PC-3 (cell line): ENCODE measurements at regions not wholly inside any gene's neighbourhood (a gene's known extent, or its start where the extent isn't known, plus 50 kb on each side); places are given as distances from the start of the nearest gene placed in this dataset.
"Not testable (repeated sequence)": the region's sequence is repeated elsewhere in the genome, so short reads cannot be mapped to it uniquely, and the experiment has no call there.

Source experiments
- ATAC-seq: fragments of 200-7000 bp; cut with Tn5 transposase; 2 replicates; pipeline ENCODE4 v1.9.1; 2020; ENCODE audit warnings: mild to moderate bottlenecking, moderate library complexity
- BruUV-seq: library from RNA; stranded (reverse); fragments of 400-500 nt; replicated peaks from 2 replicates; lab custom pipeline; 2021; lab: Mats Ljungman, UMichigan
- CTCF ChIA-PET: fragments of 300-600 bp; sonication (Branson Sonifier 250); formaldehyde crosslinking; loops from one replicate; lab custom pipeline; 2022; ENCODE audit warnings: antibody characterized with exemption; lab: Charles Lee
- POLR2A ChIA-PET: fragments of 300-600 bp; sonication (Branson Sonifier 250); formaldehyde crosslinking; loops from one replicate; lab custom pipeline; 2022; ENCODE audit warnings: antibody characterized with exemption; ENCODE audit not compliant: unreplicated experiment; lab: Charles Lee
- DNase-seq: peaks from one replicate; pipeline ENCODE4 v3.0.0-alpha.2; 2015
- H2AFZ ChIP-seq: fragments of 300-600 bp; sonication (generic); 2 replicates; pipeline ENCODE4 v1.6.0; 2016; ENCODE audit warnings: antibody characterized with exemption, low read length
- H3F3A ChIP-seq: fragments of 300-600 bp; sonication (generic); one replicate; pipeline ENCODE4 v1.6.0; 2017; ENCODE audit warnings: antibody characterized with exemption, low read length, control low read depth, mild to moderate bottlenecking; ENCODE audit not compliant: unreplicated experiment
- H3K27ac ChIP-seq: fragments of 300-600 bp; sonication (generic); 2 replicates; pipeline ENCODE4 v1.5.1; 2016; ENCODE audit warnings: mild to moderate bottlenecking, low read length
- H3K27me3 ChIP-seq: fragments of 300-600 bp; sonication (generic); 2 replicates; pipeline ENCODE4 v1.6.1; 2016; ENCODE audit warnings: low read length, mixed read lengths
- H3K36me3 ChIP-seq: fragments of 300-600 bp; sonication (generic); 2 replicates; pipeline ENCODE4 v1.6.1; 2016; ENCODE audit warnings: low read depth, mixed run types, low read length, mixed read lengths
- H3K4me1 ChIP-seq: fragments of 300-600 bp; sonication (generic); 2 replicates; pipeline ENCODE4 v1.5.1; 2016; ENCODE audit warnings: low read length; ENCODE audit not compliant: insufficient read depth
- H3K4me2 ChIP-seq: fragments of 300-600 bp; sonication (generic); 2 replicates; pipeline ENCODE4 v1.6.0; 2016; ENCODE audit warnings: low read length
- H3K4me3 ChIP-seq: fragments of 300-600 bp; sonication (generic); 2 replicates; pipeline ENCODE4 v1.5.1; 2016; ENCODE audit warnings: mild to moderate bottlenecking, low read length, mixed read lengths
- H3K79me2 ChIP-seq: fragments of 300-600 bp; sonication (generic); 2 replicates; pipeline ENCODE4 v1.6.1; 2017; ENCODE audit warnings: low read length, mixed read lengths
- H3K9ac ChIP-seq: fragments of 300-600 bp; sonication (generic); 2 replicates; pipeline ENCODE4 v1.6.0; 2016; ENCODE audit warnings: mild to moderate bottlenecking, low read length
- H3K9me2 ChIP-seq: fragments of 300-600 bp; sonication (generic); replicated peaks from 2 replicates; pipeline ENCODE4 v1.6.1; 2016; ENCODE audit warnings: mixed run types, low read length, mixed read lengths
- H3K9me3 ChIP-seq: fragments of 300-600 bp; sonication (generic); 2 replicates; pipeline ENCODE4 v1.6.1; 2016; ENCODE audit warnings: low read length, mixed read lengths
- H4K20me1 ChIP-seq: fragments of 300-600 bp; sonication (generic); 2 replicates; pipeline ENCODE4 v1.6.1; 2016; ENCODE audit warnings: low read length, mixed read lengths
- CTCF ChIP-seq: fragments of 300-600 bp; sonication (generic); conservative IDR thresholded peaks from 2 replicates; pipeline ENCODE4 v1.5.1; 2017; ENCODE audit warnings: antibody characterized with exemption, low read depth, mild to moderate bottlenecking, low read length
- EZH2 ChIP-seq: fragments of 300-600 bp; sonication (generic); IDR thresholded peaks from one replicate; pipeline ENCODE4 v1.6.1; 2017; ENCODE audit warnings: antibody characterized with exemption, mild to moderate bottlenecking, low read length; ENCODE audit not compliant: unreplicated experiment
- EZH2phosphoT487 ChIP-seq: fragments of 300-600 bp; sonication (generic); IDR thresholded peaks from 2 replicates; pipeline ENCODE4 v1.6.1; 2018; ENCODE audit warnings: mild to moderate bottlenecking, antibody characterized with exemption, low read length, borderline replicate concordance
- intact Hi-C: fragments of 100-400 bp; cut with micrococcal nuclease; formaldehyde crosslinking; loops from 2 replicates; pipeline ENCODE4 v1.9.0; 2023

- DNase-seq (no peak), ATAC-seq (no peak)
- Histone ChIP-seq H3K4me1 (no peaks in the 10 kb centered on the region), H4K20me1 (no peaks in the 10 kb centered on the region), H3K4me3 (no peak overlapping the region), H3K27ac (no peak overlapping the region), H3K79me2 (no peaks in the 10 kb centered on the region), H3K9me3 (no peaks in the 10 kb centered on the region), H2AFZ (no peak overlapping the region), H3K4me2 (no peak overlapping the region), H3F3A (no peaks in the 10 kb centered on the region), H3K9me2 (no peaks in the 10 kb centered on the region), H3K36me3 (no peaks in the 10 kb centered on the region), H3K9ac (no peak overlapping the region), H3K27me3 (no peaks in the 10 kb centered on the region)
- intact Hi-C loops = no loop called here
- POLR2A ChIA-PET = interaction anchor here (0.5 kb wide), 1 partner anchor 258 kb away, joined by 3 read pairs; no protein-coding TSS in a partner anchor
- no peak for TF ChIP-seq CTCF
- TF ChIP-seq EZH2phosphoT487 = no peak
- TF ChIP-seq EZH2 = no peak
- BruUV-seq = no TSS peak
- CTCF ChIA-PET = no interaction called here
These were observed 62.3 kb upstream of the PARP4 start for GRCh38 chr13:24574847-24575246.

DNA sequence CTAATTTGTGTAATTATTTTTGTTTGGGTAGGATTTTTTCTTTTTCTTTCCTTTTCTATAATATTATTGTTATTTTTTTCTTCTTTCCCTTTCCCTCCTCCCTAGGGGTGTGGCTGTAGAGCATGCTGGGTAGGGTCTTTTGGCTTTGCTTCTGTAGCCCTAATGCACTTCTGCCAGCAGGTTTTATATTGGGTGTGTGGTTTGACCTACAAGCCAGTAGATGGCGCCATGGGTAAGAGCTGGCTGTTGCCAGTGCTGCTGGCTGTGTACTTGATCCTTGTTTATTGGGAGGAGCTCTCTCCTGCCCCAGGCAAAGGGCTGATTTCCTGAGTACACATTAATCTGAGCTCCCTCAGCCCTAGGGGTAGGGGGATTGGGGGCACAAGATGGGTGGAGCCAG is 67.7 kb upstream of the PARP4 start:
- H4K20me1 ChIP-seq, H3K9ac ChIP-seq, H3K4me2 ChIP-seq, H3K4me1 ChIP-seq, H3K79me2 ChIP-seq, ATAC-seq, H3K4me3 ChIP-seq, H3K9me3 ChIP-seq, H3K27ac ChIP-seq, H3F3A ChIP-seq, H3K36me3 ChIP-seq, H3K27me3 ChIP-seq, POLR2A ChIA-PET, H2AFZ ChIP-seq, H3K9me2 ChIP-seq, BruUV-seq: not testable (repeated sequence)
- CTCF ChIA-PET = interaction anchor here (0.7 kb wide), 1 partner anchor 140 kb away, joined by 3 read pairs; no protein-coding TSS in a partner anchor
- TF ChIP-seq CTCF = peak; percentile 42; the same call in 1 of the 2 replicates
- intact Hi-C loops = loop anchor here (2.0 kb wide), 1 partner anchor 90 kb away; no protein-coding TSS in a partner anchor
- peak; percentile 34 for DNase-seq

DNA sequence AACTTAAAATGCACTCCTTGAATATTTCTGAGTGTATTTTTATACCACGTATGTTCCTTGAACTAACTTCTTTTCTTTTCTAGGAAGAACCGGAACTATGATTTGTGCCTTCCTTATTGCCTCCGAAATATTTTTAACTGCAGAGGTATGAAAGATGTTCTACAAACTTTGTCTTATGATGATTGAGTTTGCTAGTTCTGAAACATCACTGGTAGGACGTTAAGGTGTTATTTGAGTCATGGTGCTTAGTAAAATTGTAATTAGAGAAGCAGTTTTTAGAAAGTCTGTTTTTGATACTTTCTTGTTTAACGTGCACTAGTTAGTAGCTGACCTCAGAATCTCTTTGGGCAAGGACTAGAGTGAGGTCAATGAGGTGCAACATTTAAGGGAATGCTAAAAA is 69.0 kb upstream of the PARP4 start:
- DNase-seq, POLR2A ChIA-PET, H3K27me3 ChIP-seq, H4K20me1 ChIP-seq, H3K79me2 ChIP-seq, H3K9ac ChIP-seq, ATAC-seq, H3K4me2 ChIP-seq, CTCF ChIA-PET, H3K4me1 ChIP-seq, H3K36me3 ChIP-seq, H3K4me3 ChIP-seq, H3K9me3 ChIP-seq, H3K9me2 ChIP-seq, H2AFZ ChIP-seq, H3F3A ChIP-seq, H3K27ac ChIP-seq, BruUV-seq: not testable (repeated sequence)
- intact Hi-C loops = loop anchor here (2.0 kb wide), 1 partner anchor 89 kb away; no protein-coding TSS in a partner anchor

- H3K9me2 ChIP-seq, intact Hi-C loops, H3K9ac ChIP-seq, DNase-seq, H2AFZ ChIP-seq, H3K4me2 ChIP-seq, H3F3A ChIP-seq, BruUV-seq, H3K4me1 ChIP-seq, H3K9me3 ChIP-seq, H3K27ac ChIP-seq, POLR2A ChIA-PET, H3K79me2 ChIP-seq, H3K36me3 ChIP-seq, H3K4me3 ChIP-seq, H3K27me3 ChIP-seq, CTCF ChIA-PET, H4K20me1 ChIP-seq: not testable (repeated sequence)
- ATAC-seq = peak; percentile 24; the same call in 1 of the 2 replicates
These were observed 79.1 kb upstream of the PARP4 start for GRCh38 chr13:24591697-24592096.

GRCh38 chr13:24597906-24598670 is 82.1 kb upstream of the ATP12A start:
- H3K9me2 ChIP-seq, H3K79me2 ChIP-seq, H4K20me1 ChIP-seq, H2AFZ ChIP-seq, H3K36me3 ChIP-seq, H3K9ac ChIP-seq, H3K27me3 ChIP-seq, H3K9me3 ChIP-seq, ATAC-seq, POLR2A ChIA-PET, intact Hi-C loops, H3K4me3 ChIP-seq, H3K27ac ChIP-seq, BruUV-seq, DNase-seq, H3K4me1 ChIP-seq, H3K4me2 ChIP-seq, H3F3A ChIP-seq: not testable (repeated sequence)
- CTCF ChIA-PET = interaction anchor here (0.7 kb wide), 1 partner anchor 235 kb away, joined by 3 read pairs; no protein-coding TSS in a partner anchor
